HFF-Myc (cell line): ENCODE measurements at regions not wholly inside any gene's neighbourhood (a gene's known extent, or its start where the extent isn't known, plus 50 kb on each side); places are given as distances from the start of the nearest gene placed in this dataset.

ENCODE experiments used
- DNase-seq: peaks from one replicate; pipeline ENCODE4 v3.0.0-alpha.2; 2011; ENCODE audit warnings: low read depth; ENCODE audit errors: extremely low read depth
- H3K4me3 ChIP-seq: replicated peaks from 2 replicates; pipeline ENCODE4 v1.5.1; 2011; ENCODE audit warnings: low read depth, mild to moderate bottlenecking, control low read depth, low read length
- CTCF ChIP-seq: IDR thresholded peaks from 2 replicates; pipeline ENCODE4 v1.5.1; 2012; ENCODE audit warnings: mild to moderate bottlenecking, low read depth, low read length, control low read depth; ENCODE audit errors: missing control alignments

GRCh38 chr10:70997236-70997635 is 108.9 kb upstream of the PCBD1 start:
- H3K4me3 ChIP-seq: no peak overlapping the region
- DNase-seq: no peak
- TF ChIP-seq CTCF: no peak

- TF ChIP-seq CTCF: no peak
- H3K4me3 ChIP-seq: no peak overlapping the region
- no peak for DNase-seq
Observed at GRCh38 chr10:70998086-70998485, 109.7 kb upstream of the PCBD1 start.

GRCh38 chr10:71001470-71001869 is 113.1 kb upstream of the PCBD1 start:
- TF ChIP-seq CTCF: no peak
- no peak for DNase-seq
- H3K4me3 ChIP-seq: no peak overlapping the region

GRCh38 chr10:71004176-71005075 is 116.1 kb upstream of the PCBD1 start:
- no peak overlapping the region for H3K4me3 ChIP-seq
- no peak for TF ChIP-seq CTCF
- no peak for DNase-seq

GRCh38 chr10:71005337-71006305 is 117.3 kb upstream of the PCBD1 start:
- no peak for DNase-seq
- no peak overlapping the region for H3K4me3 ChIP-seq
- no peak for TF ChIP-seq CTCF

GRCh38 chr10:71006506-71006905 is 118.1 kb upstream of the PCBD1 start:
- no peak for TF ChIP-seq CTCF
- no peak for DNase-seq
- H3K4me3 ChIP-seq: no peak overlapping the region
